PC-9 (cell line): ENCODE measurements at regions not wholly inside any gene's neighbourhood (a gene's known extent, or its start where the extent isn't known, plus 50 kb on each side); places are given as distances from the start of the nearest gene placed in this dataset.

Experiments used
- BruUV-seq: library from RNA; stranded (reverse); fragments of 400-500 nt; replicated peaks from 2 replicates; lab custom pipeline; 2021; lab: Mats Ljungman, UMichigan
- CTCF ChIA-PET: fragments of 300-600 bp; sonication (Branson Sonifier 250); formaldehyde crosslinking; loops from one replicate; lab custom pipeline; 2022; ENCODE audit warnings: antibody characterized with exemption; lab: Charles Lee
- POLR2A ChIA-PET: fragments of 300-600 bp; sonication (Branson Sonifier 250); formaldehyde crosslinking; loops from one replicate; lab custom pipeline; 2022; ENCODE audit warnings: antibody characterized with exemption; ENCODE audit not compliant: unreplicated experiment; lab: Charles Lee
- DNase-seq, 2 experiments: peaks; one replicate each; pipeline versions ENCODE4 v3.0.0 to v3.0.0-alpha.2; 2015 to 2022; ENCODE audit warnings: mixed read lengths in 1 of 2
- H2AFZ ChIP-seq: fragments of 200-600 bp; sonication (generic); 2 replicates; pipeline ENCODE4 v1.8.1; 2017; ENCODE audit warnings: antibody characterized with exemption
- H3F3A ChIP-seq: fragments of 200-600 bp; sonication (generic); 2 replicates; pipeline ENCODE4 v1.8.1; 2017; ENCODE audit warnings: antibody characterized with exemption, mild to moderate bottlenecking, low read depth; ENCODE audit not compliant: insufficient read depth
- H3K27ac ChIP-seq: fragments of 200-600 bp; sonication (generic); 2 replicates; pipeline ENCODE4 v1.6.1; 2016; ENCODE audit warnings: mixed run types
- H3K27me3 ChIP-seq: fragments of 200-600 bp; sonication (generic); 2 replicates; pipeline ENCODE4 v1.6.1; 2016; ENCODE audit warnings: low read depth, mixed run types; ENCODE audit not compliant: insufficient read depth
- H3K36me3 ChIP-seq: fragments of 200-600 bp; sonication (generic); 2 replicates; pipeline ENCODE4 v1.6.1; 2016; ENCODE audit warnings: low read depth, mixed run types
- H3K4me1 ChIP-seq: fragments of 200-600 bp; sonication (generic); replicated peaks from 2 replicates; pipeline ENCODE4 v1.6.1; 2016; ENCODE audit warnings: mixed run types; ENCODE audit not compliant: insufficient read depth
- H3K4me2 ChIP-seq: fragments of 200-600 bp; sonication (generic); 2 replicates; pipeline ENCODE4 v1.6.1; 2017; ENCODE audit warnings: mixed run types
- H3K4me3 ChIP-seq: fragments of 200-600 bp; sonication (generic); 2 replicates; pipeline ENCODE4 v1.6.1; 2016; ENCODE audit warnings: mixed run types
- H3K79me2 ChIP-seq: fragments of 200-600 bp; sonication (generic); 2 replicates; pipeline ENCODE4 v1.6.1; 2017; ENCODE audit warnings: low read depth, mixed run types
- H3K9me2 ChIP-seq: fragments of 200-600 bp; sonication (generic); 2 replicates; pipeline ENCODE4 v1.8.1; 2017; ENCODE audit warnings: mild to moderate bottlenecking; ENCODE audit not compliant: insufficient read depth
- H3K9me3 ChIP-seq: fragments of 200-600 bp; sonication (generic); 2 replicates; pipeline ENCODE4 v1.8.1; 2016; ENCODE audit warnings: low read depth; ENCODE audit not compliant: insufficient read depth
- H4K20me1 ChIP-seq: fragments of 200-600 bp; sonication (generic); 2 replicates; pipeline ENCODE4 v1.8.1; 2017; ENCODE audit not compliant: insufficient read depth
- EZH2 ChIP-seq: fragments of 200-600 bp; sonication (generic); IDR thresholded peaks from 2 replicates; pipeline ENCODE4 v1.8.0; 2017; ENCODE audit warnings: antibody characterized with exemption, low read depth
- intact Hi-C: fragments of 100-400 bp; cut with micrococcal nuclease; formaldehyde crosslinking; loops from one replicate; pipeline ENCODE4 v1.10.0; 2022; ENCODE audit not compliant: unreplicated experiment
- TF ChIP-seq, protein P1 (sequence below): fragments of 200-600 bp; sonication (generic); conservative IDR thresholded peaks from 2 replicates; pipeline ENCODE4 v1.6.1; 2017; ENCODE audit warnings: mixed run types, antibody characterized with exemption, mild to moderate bottlenecking, moderate library complexity

DNA sequence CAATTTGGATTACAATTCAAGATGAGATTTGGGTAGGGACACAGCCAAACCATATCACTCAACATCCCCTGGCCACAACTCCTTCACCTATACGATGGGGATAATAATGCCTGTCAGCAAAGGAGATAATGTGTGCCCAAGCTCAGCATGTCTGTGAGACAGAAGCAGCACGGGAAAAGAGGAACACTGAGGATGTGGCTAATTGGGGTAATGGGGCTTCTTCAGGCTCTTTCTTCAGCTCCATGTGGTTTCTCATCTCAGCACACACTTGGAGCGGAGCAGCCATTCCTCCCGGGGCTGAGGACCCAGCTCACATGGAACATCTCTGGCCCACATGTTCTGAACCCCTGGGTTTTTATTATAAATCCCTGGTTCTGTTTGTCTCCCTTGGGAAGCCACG, 136.0 kb upstream of the NAMPT start:
- H3K27ac ChIP-seq: no peak overlapping the region
- TF ChIP-seq, protein P1, sequence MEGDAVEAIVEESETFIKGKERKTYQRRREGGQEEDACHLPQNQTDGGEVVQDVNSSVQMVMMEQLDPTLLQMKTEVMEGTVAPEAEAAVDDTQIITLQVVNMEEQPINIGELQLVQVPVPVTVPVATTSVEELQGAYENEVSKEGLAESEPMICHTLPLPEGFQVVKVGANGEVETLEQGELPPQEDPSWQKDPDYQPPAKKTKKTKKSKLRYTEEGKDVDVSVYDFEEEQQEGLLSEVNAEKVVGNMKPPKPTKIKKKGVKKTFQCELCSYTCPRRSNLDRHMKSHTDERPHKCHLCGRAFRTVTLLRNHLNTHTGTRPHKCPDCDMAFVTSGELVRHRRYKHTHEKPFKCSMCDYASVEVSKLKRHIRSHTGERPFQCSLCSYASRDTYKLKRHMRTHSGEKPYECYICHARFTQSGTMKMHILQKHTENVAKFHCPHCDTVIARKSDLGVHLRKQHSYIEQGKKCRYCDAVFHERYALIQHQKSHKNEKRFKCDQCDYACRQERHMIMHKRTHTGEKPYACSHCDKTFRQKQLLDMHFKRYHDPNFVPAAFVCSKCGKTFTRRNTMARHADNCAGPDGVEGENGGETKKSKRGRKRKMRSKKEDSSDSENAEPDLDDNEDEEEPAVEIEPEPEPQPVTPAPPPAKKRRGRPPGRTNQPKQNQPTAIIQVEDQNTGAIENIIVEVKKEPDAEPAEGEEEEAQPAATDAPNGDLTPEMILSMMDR: no peak
- no peak for TF ChIP-seq EZH2
- no peak for DNase-seq
- no TSS peak for BruUV-seq
- no peaks in the 10 kb centered on the region for H3K9me2 ChIP-seq
- CTCF ChIA-PET: no interaction called here
- H3K9me3 ChIP-seq: no peaks in the 10 kb centered on the region; the same call in 1 of the 2 replicates
- H3K4me1 ChIP-seq: peaks cover 66% of the 10 kb centered on the region
- H4K20me1 ChIP-seq: no peaks in the 10 kb centered on the region
- no peak overlapping the region for H3K4me2 ChIP-seq
- H3K4me3 ChIP-seq: no peak overlapping the region
- intact Hi-C loops: no loop called here
- POLR2A ChIA-PET: no interaction called here
- H3K27me3 ChIP-seq: no peaks in the 10 kb centered on the region
- H3K79me2 ChIP-seq: no peaks in the 10 kb centered on the region
- no peaks in the 10 kb centered on the region for H3K36me3 ChIP-seq
- peaks cover 47% of the 10 kb centered on the region for H3F3A ChIP-seq
- no peak overlapping the region for H2AFZ ChIP-seq

DNA sequence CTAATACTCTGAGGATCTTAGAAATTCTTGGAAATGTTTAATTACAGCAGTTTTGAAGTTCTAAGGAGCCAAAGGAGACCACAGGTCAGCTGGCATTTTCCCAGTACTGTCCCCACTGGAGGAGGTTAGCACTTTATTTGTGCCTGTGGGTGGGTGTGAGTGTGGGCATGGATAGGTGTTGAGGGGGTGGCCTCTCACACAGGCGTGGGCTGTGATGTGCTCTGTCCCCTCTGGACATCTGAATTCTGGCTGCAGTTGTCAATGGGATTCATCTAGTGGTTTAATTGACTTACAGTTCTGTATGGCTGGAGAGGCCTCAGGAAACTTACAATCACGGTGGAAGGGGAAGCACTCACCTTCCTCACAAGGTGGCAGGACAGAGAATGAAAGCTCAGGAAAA, 135.4 kb upstream of the NAMPT start:
- no peak for TF ChIP-seq EZH2
- TF ChIP-seq, protein P1: no peak
- no peaks in the 10 kb centered on the region for H3K79me2 ChIP-seq
- no peaks in the 10 kb centered on the region for H3K9me2 ChIP-seq
- H3K9me3 ChIP-seq: peaks cover 4% of the 10 kb centered on the region; the same call in 1 of the 2 replicates
- intact Hi-C loops: no loop called here
- H3K27me3 ChIP-seq: no peaks in the 10 kb centered on the region
- no peaks in the 10 kb centered on the region for H3K36me3 ChIP-seq
- POLR2A ChIA-PET: no interaction called here
- H4K20me1 ChIP-seq: no peaks in the 10 kb centered on the region
- peaks cover 42% of the 10 kb centered on the region for H3F3A ChIP-seq
- DNase-seq: no peak
- H3K4me2 ChIP-seq: peak overlapping the region; percentile 12; the same call in 1 of the 2 replicates
- H3K4me3 ChIP-seq: no peak overlapping the region
- H3K4me1 ChIP-seq: peaks cover 66% of the 10 kb centered on the region
- BruUV-seq: no TSS peak
- H3K27ac ChIP-seq: peak overlapping the region; percentile 98; the same call in 1 of the 2 replicates
- CTCF ChIA-PET: no interaction called here
- no peak overlapping the region for H2AFZ ChIP-seq

DNA sequence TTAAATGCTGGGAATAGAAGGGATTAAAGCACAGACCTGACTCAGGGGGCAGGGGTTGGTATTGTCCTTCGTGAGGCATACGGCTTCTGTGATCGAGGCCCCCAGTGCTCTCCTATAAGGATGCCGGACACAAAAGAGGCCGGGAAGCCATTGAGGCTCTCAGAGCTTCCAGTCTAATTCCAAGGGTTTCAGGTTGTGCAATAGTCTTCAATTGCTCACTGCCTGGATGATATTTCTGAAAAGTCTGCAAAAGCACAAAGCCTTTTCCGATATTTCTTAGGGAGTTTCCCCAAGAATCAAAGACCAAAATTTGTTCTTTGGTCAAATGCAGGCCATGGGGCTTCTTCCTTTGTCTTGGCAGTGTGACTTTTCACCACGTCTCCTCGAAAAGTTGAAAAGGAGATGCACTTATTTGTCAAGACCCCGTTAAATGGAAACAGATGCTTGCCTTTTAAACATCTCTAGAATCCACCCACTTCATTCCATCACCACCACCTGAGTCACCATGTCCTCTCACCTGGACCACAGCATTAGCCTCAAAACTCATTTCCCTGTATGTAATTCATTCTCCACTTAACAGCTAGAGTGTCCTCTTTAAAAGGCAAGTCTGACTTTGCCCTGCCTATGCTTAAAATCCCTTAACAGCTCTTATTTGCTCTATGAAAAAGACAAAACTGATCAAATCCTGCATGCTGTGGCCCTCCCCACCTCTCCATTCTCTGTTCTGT, 134.8 kb upstream of the NAMPT start:
- BruUV-seq: no TSS peak
- DNase-seq: no peak
- H3K27ac ChIP-seq: peak overlapping the region; percentile 98
- H3K4me2 ChIP-seq: peak overlapping the region; percentile 68; the same call in 1 of the 2 replicates
- H3K36me3 ChIP-seq: no peaks in the 10 kb centered on the region
- peaks cover 7% of the 10 kb centered on the region; the same call in 1 of the 2 replicates for H3K9me3 ChIP-seq
- ChIA-PET CTCF (interaction anchor here (0.6 kb wide), 1 partner anchor 123 kb away, joined by 3 read pairs; no protein-coding TSS in a partner anchor), POLR2A (interaction anchor here (0.5 kb wide), 1 partner anchor 39 kb away, joined by 4 read pairs; no protein-coding TSS in a partner anchor)
- H2AFZ ChIP-seq: no peak overlapping the region
- TF ChIP-seq EZH2: no peak
- TF ChIP-seq, protein P1: no peak
- intact Hi-C loops: loop anchor here (2.0 kb wide), 1 partner anchor 41 kb away; no protein-coding TSS in a partner anchor
- peaks cover 38% of the 10 kb centered on the region for H3F3A ChIP-seq
- H3K27me3 ChIP-seq: no peaks in the 10 kb centered on the region
- no peak overlapping the region for H3K4me3 ChIP-seq
- no peaks in the 10 kb centered on the region for H3K9me2 ChIP-seq
- H3K79me2 ChIP-seq: no peaks in the 10 kb centered on the region
- peaks cover 60% of the 10 kb centered on the region for H3K4me1 ChIP-seq
- no peaks in the 10 kb centered on the region for H4K20me1 ChIP-seq
